IMR-90 (cell line): ENCODE measurements at regions not wholly inside any gene's neighbourhood (a gene's known extent, or its start where the extent isn't known, plus 50 kb on each side); places are given as distances from the start of the nearest gene placed in this dataset.

Experiments used
- ATAC-seq: fragments of 200-7000 bp; cut with Tn5 transposase; 2 replicates; pipeline ENCODE4 v1.9.1; 2020; ENCODE audit warnings: low read depth, mild to moderate bottlenecking, moderate library complexity
- BruUV-seq: library from RNA; stranded (reverse); fragments of 400-500 nt; replicated peaks from 2 replicates; lab custom pipeline; 2021; lab: Mats Ljungman, UMichigan
- CTCF ChIA-PET: fragments of 300-600 bp; formaldehyde crosslinking; extraction: SDS; loops from one replicate; lab custom pipeline; 2021; ENCODE audit warnings: antibody characterized with exemption; lab: Yijun Ruan, JAX
- POLR2A ChIA-PET: fragments of 300-600 bp; sonication (Branson Sonifier 250); formaldehyde crosslinking; loops from one replicate; lab custom pipeline; 2022; ENCODE audit warnings: antibody characterized with exemption; ENCODE audit not compliant: unreplicated experiment; lab: Charles Lee
- DNase-seq: peaks from one replicate; pipeline ENCODE4 v3.0.0; 2013
- H2AFZ ChIP-seq: replicated peaks from 2 replicates; pipeline ENCODE3; 2013; ENCODE audit warnings: low read length, mild to moderate bottlenecking; ENCODE audit not compliant: poor library complexity
- H2AK5ac ChIP-seq: 2 replicates; pipeline ENCODE4 v1.6.1; 2013; ENCODE audit warnings: low read depth, low read length, inconsistent platforms
- H2AK9ac ChIP-seq: replicated peaks from 2 replicates; pipeline ENCODE3; 2013; ENCODE audit warnings: mild to moderate bottlenecking, low read depth, low read length, moderate library complexity; ENCODE audit not compliant: poor library complexity
- H2BK120ac ChIP-seq: 2 replicates; pipeline ENCODE4 v1.6.1; 2013; ENCODE audit warnings: low read depth, low read length, inconsistent platforms
- H2BK15ac ChIP-seq: 3 replicates; pipeline ENCODE4 v1.6.1; 2013; ENCODE audit warnings: low read depth, low read length, inconsistent platforms
- H2BK20ac ChIP-seq: 2 replicates; pipeline ENCODE4 v1.6.1; 2013; ENCODE audit warnings: low read depth, mild to moderate bottlenecking, inconsistent platforms, low read length, moderate library complexity
- H2BK5ac ChIP-seq: 2 replicates; pipeline ENCODE4 v1.6.1; 2013; ENCODE audit warnings: mild to moderate bottlenecking, low read depth, low read length, inconsistent platforms; ENCODE audit not compliant: poor library complexity, severe bottlenecking
- H3K14ac ChIP-seq: replicated peaks from 2 replicates; pipeline ENCODE4 v1.6.1; 2013; ENCODE audit warnings: low read depth, low read length, inconsistent platforms
- H3K18ac ChIP-seq: 2 replicates; pipeline ENCODE4 v1.6.1; 2013; ENCODE audit warnings: low read depth, low read length, control low read depth
- H3K23ac ChIP-seq: 2 replicates; pipeline ENCODE4 v1.6.1; 2013; ENCODE audit warnings: low read depth, low read length, inconsistent platforms
- H3K27ac ChIP-seq: 2 replicates; pipeline ENCODE4 v1.5.1; 2013; ENCODE audit warnings: mild to moderate bottlenecking, control low read depth, low read length; ENCODE audit not compliant: insufficient read depth
- H3K27me3 ChIP-seq: 2 replicates; pipeline ENCODE4 v1.6.1; 2013; ENCODE audit warnings: low read length; ENCODE audit not compliant: control insufficient read depth, insufficient read depth
- H3K36me3 ChIP-seq: 2 replicates; pipeline ENCODE4 v1.6.1; 2013; ENCODE audit warnings: low read length, mixed read lengths; ENCODE audit not compliant: control insufficient read depth, insufficient read depth
- H3K4ac ChIP-seq: 2 replicates; pipeline ENCODE4 v1.6.1; 2013; ENCODE audit warnings: low read depth, low read length, inconsistent platforms
- H3K4me1 ChIP-seq: 2 replicates; pipeline ENCODE4 v1.6.1; 2013; ENCODE audit warnings: low read length, mixed read lengths; ENCODE audit not compliant: control insufficient read depth, insufficient read depth
- H3K4me2 ChIP-seq: 2 replicates; pipeline ENCODE4 v1.6.1; 2013; ENCODE audit warnings: low read depth, mild to moderate bottlenecking, control low read depth, low read length, moderate library complexity
- H3K4me3 ChIP-seq: 2 replicates; pipeline ENCODE4 v1.5.1; 2013; ENCODE audit warnings: low read depth, mild to moderate bottlenecking, control low read depth, low read length, moderate library complexity; ENCODE audit not compliant: insufficient read depth
- H3K56ac ChIP-seq: 2 replicates; pipeline ENCODE4 v1.6.1; 2013; ENCODE audit warnings: low read length, inconsistent platforms; ENCODE audit not compliant: insufficient read depth; ENCODE audit errors: extremely low read depth
- H3K79me1 ChIP-seq, 2 experiments: 2 replicates each; pipeline ENCODE4 v1.6.1; 2013; ENCODE audit warnings: low read length in 2 of 2, inconsistent platforms in 1 of 2, low read depth in 1 of 2
- H3K9ac ChIP-seq: 2 replicates; pipeline ENCODE4 v1.6.1; 2013; ENCODE audit warnings: low read depth, low read length, control low read depth
- H3K9me1 ChIP-seq: 2 replicates; pipeline ENCODE4 v1.6.1; 2013; ENCODE audit warnings: low read length, inconsistent platforms; ENCODE audit not compliant: insufficient read depth
- H3K9me3 ChIP-seq: 2 replicates; pipeline ENCODE4 v1.6.1; 2013; ENCODE audit warnings: low read length; ENCODE audit not compliant: control insufficient read depth, insufficient read depth
- H4K20me1 ChIP-seq: 2 replicates; pipeline ENCODE4 v1.6.1; 2013; ENCODE audit warnings: low read length, inconsistent platforms; ENCODE audit not compliant: insufficient read depth
- H4K5ac ChIP-seq: 2 replicates; pipeline ENCODE4 v1.6.1; 2013; ENCODE audit warnings: mild to moderate bottlenecking, low read depth, low read length, control low read depth
- H4K8ac ChIP-seq, 2 experiments: 2 replicates each; pipeline ENCODE4 v1.6.1; 2013; ENCODE audit warnings: low read depth in 2 of 2, low read length in 2 of 2, control low read depth in 1 of 2, inconsistent platforms in 1 of 2
- H4K91ac ChIP-seq: 2 replicates; pipeline ENCODE4 v1.6.1; 2013; ENCODE audit warnings: low read depth, low read length, inconsistent platforms; ENCODE audit not compliant: insufficient read depth
- BHLHE40 ChIP-seq: fragments of 150-350 bp; IDR thresholded peaks from 2 replicates; pipeline ENCODE4 v1.6.1; 2016; ENCODE audit warnings: mild to moderate bottlenecking, low read depth, low read length
- CEBPB ChIP-seq: IDR thresholded peaks from 2 replicates; pipeline ENCODE4 v1.6.1; 2012; ENCODE audit warnings: low read depth, low read length, improper control_type of control experiment
- CHD1 ChIP-seq: IDR thresholded peaks from 2 replicates; pipeline ENCODE4 v1.6.1; 2012; ENCODE audit warnings: low read depth, low read length, improper control_type of control experiment
- CTCF ChIP-seq: conservative IDR thresholded peaks from 2 replicates; pipeline ENCODE4 v1.5.1; 2012; ENCODE audit warnings: mild to moderate bottlenecking, low read depth, low read length, improper control_type of control experiment
- ELK1 ChIP-seq: fragments of 150-350 bp; IDR thresholded peaks from 2 replicates; pipeline ENCODE4 v1.6.1; 2016; ENCODE audit warnings: low read depth, mild to moderate bottlenecking, low read length, moderate library complexity, borderline replicate concordance
- FOS ChIP-seq: fragments of 150-350 bp; IDR thresholded peaks from 2 replicates; pipeline ENCODE4 v1.6.1; 2016; ENCODE audit warnings: low read depth, low read length
- MAFK ChIP-seq: IDR thresholded peaks from 2 replicates; pipeline ENCODE4 v1.6.1; 2012; ENCODE audit warnings: low read depth, low read length, improper control_type of control experiment
- MAZ ChIP-seq: IDR thresholded peaks from 2 replicates; pipeline ENCODE4 v1.6.1; 2012; ENCODE audit warnings: low read depth, mild to moderate bottlenecking, low read length, improper control_type of control experiment, moderate library complexity, borderline replicate concordance
- MXI1 ChIP-seq: IDR thresholded peaks from 2 replicates; pipeline ENCODE4 v1.6.1; 2012; ENCODE audit warnings: low read depth, mild to moderate bottlenecking, low read length, moderate library complexity, borderline replicate concordance
- NFE2L2 ChIP-seq: fragments of 150-350 bp; IDR thresholded peaks from 2 replicates; pipeline ENCODE4 v1.6.1; 2016; ENCODE audit warnings: low read depth, mild to moderate bottlenecking, low read length
- POLR2A ChIP-seq: IDR thresholded peaks from 2 replicates; pipeline ENCODE4 v1.6.1; 2012; ENCODE audit warnings: mild to moderate bottlenecking, low read depth, low read length
- RAD21 ChIP-seq: IDR thresholded peaks from 2 replicates; pipeline ENCODE4 v1.6.1; 2012; ENCODE audit warnings: low read length, improper control_type of control experiment
- RCOR1 ChIP-seq: IDR thresholded peaks from 2 replicates; pipeline ENCODE4 v1.6.1; 2012; ENCODE audit warnings: mild to moderate bottlenecking, low read length, improper control_type of control experiment; ENCODE audit not compliant: insufficient replicate concordance
- RFX5 ChIP-seq: IDR thresholded peaks from 2 replicates; pipeline ENCODE4 v1.8.0; 2012; ENCODE audit warnings: low read depth, mild to moderate bottlenecking, low read length, moderate library complexity
- SMC3 ChIP-seq: fragments of 150-350 bp; IDR thresholded peaks from 2 replicates; pipeline ENCODE4 v1.6.1; 2016; ENCODE audit warnings: low read depth, mild to moderate bottlenecking, antibody characterized with exemption, low read length, moderate library complexity
- USF2 ChIP-seq: fragments of 150-350 bp; IDR thresholded peaks from 2 replicates; pipeline ENCODE4 v1.6.1; 2017; ENCODE audit warnings: mild to moderate bottlenecking, antibody characterized with exemption, low read length, low read depth
- whole genome bisulfite sequencing, 2 experiments: methylation state at CpG; one replicate each; pipeline versions ENCODE4 v1.1.5 to v1.1.7; 2013; ENCODE audit warnings: missing lambda C conversion rate in 2 of 2; ENCODE audit not compliant: insufficient read length in 1 of 2; ENCODE audit errors: extremely low coverage in 2 of 2; 5-methylcytosine and 5-hydroxymethylcytosine counted together
- dilution Hi-C: fragments of 300-500 bp; cut with HindIII; formaldehyde crosslinking; loops from one replicate; pipeline ENCODE4 v1.14.3; 2018; ENCODE audit warnings: low sequenced_read_pairs; ENCODE audit not compliant: unreplicated experiment
- in situ Hi-C: fragments of 300-500 bp; cut with MboI; formaldehyde crosslinking; loops from 3 replicates; pipeline ENCODE4 v1.14.3; 2019; ENCODE audit warnings: low sequenced_read_pairs, inconsistent platforms, mixed read lengths
- intact Hi-C: fragments of 100-400 bp; cut with micrococcal nuclease; formaldehyde crosslinking; loops from 2 replicates; pipeline ENCODE4 v1.10.0; 2022

- WGBS, 2 experiments: no CpG with 5 or more reads among the region's 3 CpGs
- dilution Hi-C loops: no loop called here
- Histone ChIP-seq H3K79me1 (no peaks in the 10 kb centered on the region), H3K9me3 (no peaks in the 10 kb centered on the region), H3K56ac (no peak overlapping the region), H2BK5ac (no peak overlapping the region), H2BK120ac (no peak overlapping the region), H3K14ac (no peak overlapping the region), H3K4me3 (no peak overlapping the region), H4K8ac (no peak overlapping the region), H4K20me1 (no peaks in the 10 kb centered on the region), H2AK5ac (no peak overlapping the region), H3K4ac (no peak overlapping the region), H2BK20ac (no peak overlapping the region), H2AK9ac (no peak overlapping the region), H3K36me3 (no peaks in the 10 kb centered on the region), H4K91ac (no peak overlapping the region), H3K4me2 (no peak overlapping the region), H2AFZ (no peak overlapping the region), H4K5ac (no peak overlapping the region), H3K4me1 (no peaks in the 10 kb centered on the region), H3K27ac (no peak overlapping the region), H3K27me3 (peaks cover 7% of the 10 kb centered on the region), H3K18ac (no peak overlapping the region), H3K9me1 (no peaks in the 10 kb centered on the region), H2BK15ac (no peak overlapping the region), H3K23ac (no peak overlapping the region), H3K9ac (no peak overlapping the region)
- DNase-seq (no peak), ATAC-seq (no peak)
- ChIA-PET POLR2A (no interaction called here), CTCF (no interaction called here)
- intact Hi-C loops: no loop called here
- in situ Hi-C loops: no loop called here
- no TSS peak for BruUV-seq
- TF ChIP-seq NFE2L2 (no peak), CTCF (no peak), RCOR1 (no peak), RFX5 (no peak), MXI1 (no peak), FOS (no peak), CEBPB (no peak), POLR2A (no peak), CHD1 (no peak), MAZ (no peak), RAD21 (no peak), USF2 (no peak), ELK1 (no peak), SMC3 (no peak), MAFK (no peak), BHLHE40 (no peak)
Observed at GRCh38 chr20:5491455-5491854, 119.4 kb downstream of the GPCPD1 start.
